Stimulated activated CD4-positive, alpha-beta T cell treated with anti-CD3 and anti-CD28 coated beads, TNF-alpha, amount 100 ng/mL, for 48 hours (primary cell): ENCODE measurements at regions not wholly inside any gene's neighbourhood (a gene's known extent, or its start where the extent isn't known, plus 50 kb on each side); places are given as distances from the start of the nearest gene placed in this dataset.
"Not testable (repeated sequence)": the region's sequence is repeated elsewhere in the genome, so short reads cannot be mapped to it uniquely, and the experiment has no call there.

Experiments
- DNase-seq, 3 donors: peaks; one replicate each; pipeline ENCODE4 v3.0.0-alpha.2; 2020; ENCODE audit warnings: low read depth in 3 of 3

- DNase-seq, result no peak
Measured at GRCh38 chr4:27358269-27358668, 497.6 kb downstream of the STIM2 start.

- DNase-seq, result no peak
Measured at GRCh38 chr4:27360131-27360530, 499.5 kb downstream of the STIM2 start.

- no peak for DNase-seq
Measured at GRCh38 chr4:27360790-27361267, 500.2 kb downstream of the STIM2 start.

- DNase-seq, result no peak
Measured at GRCh38 chr4:27364509-27364908, 503.9 kb downstream of the STIM2 start.

- DNase-seq, result no peak
Measured at GRCh38 chr4:27366104-27366823, 505.6 kb downstream of the STIM2 start.

- no peak for DNase-seq
Measured at GRCh38 chr4:27368781-27369180, 508.1 kb downstream of the STIM2 start.

- DNase-seq, result no peak
Measured at GRCh38 chr4:27381815-27382214, 521.2 kb downstream of the STIM2 start.

GRCh38 chr4:27387711-27388110, 527.1 kb downstream of the STIM2 start:
- DNase-seq, result no peak

GRCh38 chr4:27397886-27398285, 537.2 kb downstream of the STIM2 start:
- no peak for DNase-seq

GRCh38 chr4:27398631-27399310, 538.1 kb downstream of the STIM2 start:
- DNase-seq, result no peak

- no peak for DNase-seq
Measured at GRCh38 chr4:27407616-27408015, 547.0 kb downstream of the STIM2 start.

- DNase-seq, result no peak
Measured at GRCh38 chr4:27412613-27413012, 552.0 kb downstream of the STIM2 start.

- no peak for DNase-seq
Measured at GRCh38 chr4:27414887-27415731, 554.5 kb downstream of the STIM2 start.

GRCh38 chr4:27428661-27429060, 568.0 kb downstream of the STIM2 start:
- DNase-seq, result no peak

GRCh38 chr4:27429364-27429871, 568.8 kb downstream of the STIM2 start:
- DNase-seq, result no peak

- DNase-seq, result no peak
Measured at GRCh38 chr4:27442146-27442545, 581.5 kb downstream of the STIM2 start.

- DNase-seq, result not testable (repeated sequence)
Measured at GRCh38 chr4:27442661-27443060, 582.0 kb downstream of the STIM2 start.

GRCh38 chr4:27463816-27464215, 603.2 kb downstream of the STIM2 start:
- DNase-seq, result no peak

GRCh38 chr4:27467351-27467750, 606.7 kb downstream of the STIM2 start:
- no peak for DNase-seq

- no peak for DNase-seq
Measured at GRCh38 chr4:27472364-27472763, 611.7 kb downstream of the STIM2 start.

- no peak for DNase-seq
Measured at GRCh38 chr4:27474691-27475090, 614.0 kb downstream of the STIM2 start.

- DNase-seq, result no peak
Measured at GRCh38 chr4:27484216-27484615, 623.6 kb downstream of the STIM2 start.
